ENCODE measurements at regions not wholly inside any gene's neighbourhood (a gene's known extent, or its start where the extent isn't known, plus 50 kb on each side); places are given as distances from the start of the nearest gene placed in this dataset.

DNA sequence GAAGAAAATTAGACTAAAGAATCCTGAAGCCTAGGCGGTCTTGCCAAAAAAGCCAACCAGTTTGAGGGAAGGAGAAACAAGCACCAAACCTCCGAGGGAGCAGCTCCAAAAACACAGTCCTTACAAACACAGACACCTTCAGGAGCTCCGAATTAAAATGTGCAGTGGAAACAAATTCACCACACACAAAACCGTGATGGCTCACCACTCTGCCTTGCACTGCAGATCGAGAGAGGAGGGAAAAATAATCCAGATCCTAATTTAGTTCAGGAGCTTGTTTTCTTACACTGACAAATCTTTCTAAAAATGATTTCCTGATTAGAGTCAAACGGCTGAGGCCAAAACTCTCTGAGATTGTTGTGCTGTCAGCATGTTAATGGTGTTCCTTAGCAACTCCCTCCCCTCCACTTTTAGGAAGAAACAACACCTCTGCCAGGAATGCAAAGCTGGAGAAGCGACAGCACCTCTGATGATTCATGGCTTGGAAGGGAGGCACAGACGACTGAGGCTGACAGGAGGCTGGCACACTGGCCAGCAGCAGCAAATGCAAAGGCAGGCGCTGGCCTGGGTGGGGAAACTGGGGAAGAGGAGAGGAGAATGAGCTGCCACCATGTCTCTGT, 249.4 kb upstream of the KLHL29 start:
- TF ChIP-seq, protein P1, sequence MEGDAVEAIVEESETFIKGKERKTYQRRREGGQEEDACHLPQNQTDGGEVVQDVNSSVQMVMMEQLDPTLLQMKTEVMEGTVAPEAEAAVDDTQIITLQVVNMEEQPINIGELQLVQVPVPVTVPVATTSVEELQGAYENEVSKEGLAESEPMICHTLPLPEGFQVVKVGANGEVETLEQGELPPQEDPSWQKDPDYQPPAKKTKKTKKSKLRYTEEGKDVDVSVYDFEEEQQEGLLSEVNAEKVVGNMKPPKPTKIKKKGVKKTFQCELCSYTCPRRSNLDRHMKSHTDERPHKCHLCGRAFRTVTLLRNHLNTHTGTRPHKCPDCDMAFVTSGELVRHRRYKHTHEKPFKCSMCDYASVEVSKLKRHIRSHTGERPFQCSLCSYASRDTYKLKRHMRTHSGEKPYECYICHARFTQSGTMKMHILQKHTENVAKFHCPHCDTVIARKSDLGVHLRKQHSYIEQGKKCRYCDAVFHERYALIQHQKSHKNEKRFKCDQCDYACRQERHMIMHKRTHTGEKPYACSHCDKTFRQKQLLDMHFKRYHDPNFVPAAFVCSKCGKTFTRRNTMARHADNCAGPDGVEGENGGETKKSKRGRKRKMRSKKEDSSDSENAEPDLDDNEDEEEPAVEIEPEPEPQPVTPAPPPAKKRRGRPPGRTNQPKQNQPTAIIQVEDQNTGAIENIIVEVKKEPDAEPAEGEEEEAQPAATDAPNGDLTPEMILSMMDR (IDR thresholded peaks at IDR 0.05; ENCODE audit: low read depth, low read length) = no peak
- TF ChIP-seq EZH2phosphoT487 (IDR thresholded peaks at IDR 0.05; ENCODE audit: low read depth) = no peak
- H3K4me3 ChIP-seq (ENCODE audit: low read length) = no peak overlapping the region
- H3K4me1 ChIP-seq (ENCODE audit: low read length) = no peaks in the 10 kb centered on the region
- no peak overlapping the region for H2AFZ ChIP-seq (ENCODE audit: low read depth, low read length)
- H3K27me3 ChIP-seq (ENCODE audit: low read depth, low read length) = peaks cover 6% of the 10 kb centered on the region; the same call in 1 of the 2 replicates
- H3K27ac ChIP-seq (ENCODE audit: low read length) = no peak overlapping the region
- no peaks in the 10 kb centered on the region for H3K36me3 ChIP-seq (replicated peaks; ENCODE audit: low read depth, low read length)
- no peak overlapping the region for H3K4me2 ChIP-seq (ENCODE audit: low read length)
- H4K20me1 ChIP-seq (ENCODE audit: insufficient read depth, low read length) = no peaks in the 10 kb centered on the region
- H3K9ac ChIP-seq (ENCODE audit: low read length) = no peak overlapping the region
- H3K9me3 ChIP-seq (ENCODE audit: insufficient read depth, low read length) = no peaks in the 10 kb centered on the region
- no peaks in the 10 kb centered on the region for H3K79me2 ChIP-seq (ENCODE audit: low read length)

DNA sequence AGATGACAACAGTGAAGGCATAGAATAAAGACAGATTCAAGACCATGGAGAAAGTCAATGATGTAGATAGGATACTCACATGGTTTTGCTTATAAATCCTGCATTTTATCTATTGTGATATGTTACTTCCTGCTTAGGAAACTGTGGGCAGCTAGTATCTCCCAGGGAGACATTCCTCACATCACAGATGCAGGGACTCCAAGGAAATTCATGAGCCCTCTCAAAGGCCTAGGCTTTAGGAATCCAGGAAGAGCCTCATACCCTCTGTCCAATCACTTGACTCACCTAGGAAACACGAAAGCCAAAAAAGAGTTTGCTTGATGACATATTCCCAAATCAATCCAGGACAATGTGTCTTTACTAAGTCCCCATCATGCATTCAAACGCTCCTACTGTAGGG, 247.8 kb upstream of the KLHL29 start:
- Histone ChIP-seq H3K9ac (ENCODE audit: low read length) (no peak overlapping the region), H2AFZ (ENCODE audit: low read depth, low read length) (no peak overlapping the region), H3K4me1 (ENCODE audit: low read length) (no peaks in the 10 kb centered on the region), H4K20me1 (ENCODE audit: insufficient read depth, low read length) (no peaks in the 10 kb centered on the region), H3K4me2 (ENCODE audit: low read length) (no peak overlapping the region), H3K9me3 (ENCODE audit: insufficient read depth, low read length) (no peaks in the 10 kb centered on the region), H3K79me2 (ENCODE audit: low read length) (no peaks in the 10 kb centered on the region), H3K27ac (ENCODE audit: low read length) (no peak overlapping the region), H3K27me3 (ENCODE audit: low read depth, low read length) (peaks cover 6% of the 10 kb centered on the region; the same call in 1 of the 2 replicates), H3K4me3 (ENCODE audit: low read length) (no peak overlapping the region), H3K36me3 (replicated peaks; ENCODE audit: low read depth, low read length) (no peaks in the 10 kb centered on the region)
- no peak for TF ChIP-seq EZH2phosphoT487 (IDR thresholded peaks at IDR 0.05; ENCODE audit: low read depth)
- TF ChIP-seq, protein P1 (IDR thresholded peaks at IDR 0.05; ENCODE audit: low read depth, low read length) = no peak

- Histone ChIP-seq H3K4me1 (ENCODE audit: low read length) (no peaks in the 10 kb centered on the region), H3K36me3 (replicated peaks; ENCODE audit: low read depth, low read length) (no peaks in the 10 kb centered on the region), H3K27me3 (ENCODE audit: low read depth, low read length) (peaks cover 6% of the 10 kb centered on the region; the same call in 1 of the 2 replicates), H2AFZ (ENCODE audit: low read depth, low read length) (no peak overlapping the region), H3K79me2 (ENCODE audit: low read length) (no peaks in the 10 kb centered on the region), H3K4me2 (ENCODE audit: low read length) (no peak overlapping the region), H3K4me3 (ENCODE audit: low read length) (no peak overlapping the region), H4K20me1 (ENCODE audit: insufficient read depth, low read length) (no peaks in the 10 kb centered on the region), H3K9me3 (ENCODE audit: insufficient read depth, low read length) (no peaks in the 10 kb centered on the region), H3K9ac (ENCODE audit: low read length) (no peak overlapping the region), H3K27ac (ENCODE audit: low read length) (no peak overlapping the region)
- no peak for TF ChIP-seq EZH2phosphoT487 (IDR thresholded peaks at IDR 0.05; ENCODE audit: low read depth)
- TF ChIP-seq, protein P1 (IDR thresholded peaks at IDR 0.05; ENCODE audit: low read depth, low read length) = no peak
Observed at GRCh38 chr2:23138701-23139100, 246.3 kb upstream of the KLHL29 start.

DNA sequence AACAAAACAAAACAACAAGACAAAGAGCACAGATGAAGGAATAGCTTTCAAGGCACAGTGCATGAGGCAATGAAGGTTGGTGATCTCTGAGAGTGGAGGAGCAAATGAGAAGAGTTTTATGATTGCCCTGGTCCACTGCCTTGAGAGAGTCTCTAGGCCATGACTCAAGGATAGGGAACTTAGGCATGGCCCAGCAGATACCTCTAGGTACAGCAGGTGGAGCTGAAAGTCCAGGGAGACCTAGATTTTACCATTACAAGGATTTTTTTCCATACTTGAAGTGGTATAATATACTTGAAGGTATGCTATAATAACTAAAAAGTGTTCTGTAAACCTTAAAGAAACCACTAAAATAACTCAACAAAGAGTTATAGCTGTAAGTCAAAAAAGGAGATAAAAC, 239.5 kb upstream of the KLHL29 start:
- Histone ChIP-seq H2AFZ (ENCODE audit: low read depth, low read length) (no peak overlapping the region), H3K36me3 (replicated peaks; ENCODE audit: low read depth, low read length) (no peaks in the 10 kb centered on the region), H3K4me1 (ENCODE audit: low read length) (no peaks in the 10 kb centered on the region), H3K4me3 (ENCODE audit: low read length) (no peak overlapping the region), H3K27me3 (ENCODE audit: low read depth, low read length) (no peaks in the 10 kb centered on the region), H3K4me2 (ENCODE audit: low read length) (no peak overlapping the region), H3K9me3 (ENCODE audit: insufficient read depth, low read length) (no peaks in the 10 kb centered on the region), H3K9ac (ENCODE audit: low read length) (no peak overlapping the region), H3K79me2 (ENCODE audit: low read length) (no peaks in the 10 kb centered on the region), H3K27ac (ENCODE audit: low read length) (no peak overlapping the region), H4K20me1 (ENCODE audit: insufficient read depth, low read length) (no peaks in the 10 kb centered on the region)
- TF ChIP-seq, protein P1 (IDR thresholded peaks at IDR 0.05; ENCODE audit: low read depth, low read length) = no peak
- TF ChIP-seq EZH2phosphoT487 (IDR thresholded peaks at IDR 0.05; ENCODE audit: low read depth) = no peak
